Activated CD8-positive, alpha-beta memory T cell treated with anti-CD3 and anti-CD28 coated beads for 1 hour (primary cell): ENCODE measurements at regions not wholly inside any gene's neighbourhood (a gene's known extent, or its start where the extent isn't known, plus 50 kb on each side); places are given as distances from the start of the nearest gene placed in this dataset.

Source experiments
- DNase-seq, 2 donors: peaks; one replicate each; pipeline ENCODE4 v3.0.0-alpha.2; 2020; ENCODE audit warnings: low read depth in 1 of 2; ENCODE audit errors: extremely low read depth in 1 of 2

- DNase-seq: no peak
These were observed 161.6 kb downstream of the C5orf15 start for GRCh38 chr5:133806847-133807246.

DNA sequence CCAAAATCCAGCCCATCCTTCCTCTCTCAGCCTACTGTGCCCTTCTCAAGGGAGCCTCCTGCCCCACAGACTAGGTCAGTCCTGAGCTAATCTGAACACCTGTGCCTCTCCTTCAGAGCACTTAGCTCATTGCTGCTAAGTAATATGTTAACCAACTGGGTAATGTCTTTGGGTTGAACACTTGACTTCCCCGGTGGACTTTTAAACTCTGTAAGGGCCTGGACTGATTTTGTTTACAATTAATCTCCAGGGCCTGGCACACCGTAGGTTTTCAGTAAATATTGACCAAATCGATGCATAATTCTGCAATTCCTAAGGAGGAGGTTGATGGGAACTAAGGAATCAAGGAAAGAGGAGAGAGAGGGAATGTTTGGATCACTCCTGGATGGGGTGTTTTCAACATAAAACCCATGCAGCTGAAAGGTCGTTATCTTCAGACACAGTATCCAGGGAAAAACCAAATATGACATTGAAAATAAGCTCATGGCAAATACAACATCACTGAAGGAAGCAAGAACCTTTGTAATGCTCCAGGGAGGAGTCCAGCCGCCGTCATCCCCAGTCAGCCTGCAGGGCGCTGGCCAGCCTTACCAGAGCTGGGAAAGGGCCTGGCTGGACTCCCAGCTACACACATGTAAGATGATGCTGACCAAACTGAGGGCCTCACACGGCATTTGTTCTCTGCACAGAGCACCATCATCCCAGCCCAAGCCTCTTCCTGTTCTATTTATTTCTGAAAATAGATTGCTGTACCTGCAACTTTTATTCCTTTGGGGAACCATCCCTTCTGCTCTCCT lies 166.3 kb downstream of the C5orf15 start:
- no peak for DNase-seq

GRCh38 chr5:133801431-133801830 lies 167.0 kb downstream of the C5orf15 start:
- DNase-seq: no peak

- no peak for DNase-seq
These were observed 168.7 kb downstream of the C5orf15 start for GRCh38 chr5:133799571-133800237.

DNA sequence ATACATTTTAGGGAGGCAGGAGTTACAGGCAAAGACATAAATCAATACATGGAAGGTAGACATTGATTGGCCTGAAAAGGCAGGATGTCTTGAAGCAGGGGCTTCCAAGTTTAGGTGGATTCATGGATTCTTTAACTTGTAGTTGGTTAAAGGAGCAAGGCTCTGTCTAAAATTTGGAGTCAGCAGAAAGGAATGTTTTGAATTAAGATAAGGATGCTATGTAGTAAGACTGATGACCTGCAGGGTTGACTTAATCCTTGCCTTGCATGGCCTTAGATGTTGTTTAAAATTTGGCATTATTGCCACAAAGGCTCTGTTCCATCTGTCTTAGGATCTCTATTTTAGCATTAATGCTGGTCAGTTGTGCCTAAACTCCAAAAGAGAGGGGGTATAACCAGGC lies 171.3 kb downstream of the C5orf15 start:
- no peak for DNase-seq

DNA sequence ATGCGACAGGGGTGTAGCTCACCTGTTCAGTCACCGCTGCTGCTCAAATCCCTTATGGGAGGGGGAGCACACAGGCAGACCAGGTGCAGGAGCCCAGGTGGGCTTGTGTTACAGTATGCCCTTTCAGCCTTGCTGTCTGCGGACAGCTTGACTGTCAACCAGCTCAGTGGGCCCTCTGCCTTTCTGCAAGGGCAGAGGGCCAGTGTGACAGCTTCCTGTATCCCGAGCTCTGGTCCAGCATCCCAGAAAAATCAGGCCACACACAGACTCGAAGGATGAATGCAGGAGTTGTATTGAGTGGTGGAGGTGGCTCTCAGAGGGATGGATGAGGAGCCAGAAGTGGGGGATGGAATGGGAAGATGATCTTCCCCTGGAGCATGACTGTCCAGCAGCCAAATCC lies 172.2 kb downstream of the C5orf15 start:
- no peak for DNase-seq

DNA sequence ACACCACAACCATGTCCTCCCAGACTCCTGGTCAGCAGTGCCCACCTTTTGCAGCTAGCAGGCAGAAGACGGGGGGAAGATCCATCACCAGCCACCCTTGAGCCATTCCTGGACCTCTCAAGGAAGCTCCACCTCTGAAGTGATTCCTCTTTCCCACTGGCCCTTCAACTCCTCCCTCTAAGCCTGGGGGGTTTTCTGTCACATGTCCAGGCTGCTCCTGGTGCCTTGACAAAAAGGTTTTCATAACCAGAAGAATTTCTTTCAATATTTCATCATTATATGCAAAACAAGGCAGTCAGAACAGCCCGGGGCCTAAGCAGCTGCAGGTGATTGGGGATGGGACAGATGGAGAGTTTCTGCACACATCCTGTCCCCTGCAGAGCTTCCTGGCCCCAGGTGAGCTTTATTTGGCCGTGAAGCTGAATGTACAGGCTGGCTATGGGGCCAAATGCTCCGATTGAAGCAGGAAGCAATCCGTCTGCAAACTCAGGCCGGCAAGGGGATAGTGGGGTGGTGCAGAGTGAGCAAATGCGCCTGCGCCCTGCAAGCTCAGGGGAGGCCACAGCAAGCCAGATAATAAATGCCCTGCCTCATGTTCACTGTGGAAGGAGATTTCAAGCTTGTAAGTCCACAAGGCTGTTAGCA lies 173.5 kb downstream of the C5orf15 start:
- DNase-seq: no peak

DNA sequence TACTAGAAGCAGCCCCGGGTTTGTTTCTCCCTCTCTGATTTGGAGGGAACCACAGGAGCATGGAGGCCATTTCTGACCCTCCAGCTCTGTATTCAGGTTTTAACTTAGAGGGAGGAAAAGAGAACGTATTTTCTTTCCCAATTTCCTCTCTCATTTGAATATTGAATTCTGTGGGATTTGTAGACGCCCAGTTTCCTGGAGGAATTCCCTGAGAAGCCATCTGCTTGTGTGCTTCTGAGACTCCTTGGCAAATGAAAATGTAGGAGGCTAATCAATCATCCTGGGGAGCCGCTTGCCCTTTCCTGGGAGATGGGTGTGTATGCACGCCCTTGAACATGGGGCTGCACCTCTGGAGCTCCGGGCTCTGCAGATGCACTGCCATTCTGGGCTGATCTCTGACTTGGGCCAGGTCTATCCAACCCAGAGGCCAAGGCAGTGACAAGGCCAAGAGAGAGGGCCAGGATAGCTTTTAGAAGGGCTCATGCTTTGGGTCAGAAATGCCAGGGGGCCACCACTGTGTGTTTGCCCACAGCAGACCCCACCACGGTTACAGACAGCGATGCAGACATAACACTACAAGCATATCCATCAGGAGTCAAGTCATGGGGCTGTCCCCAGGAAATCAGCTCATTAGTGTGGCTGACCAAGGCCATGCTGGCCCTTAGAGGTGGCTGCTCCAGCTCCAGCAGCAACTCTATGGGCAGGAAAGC lies 174.5 kb downstream of the C5orf15 start:
- no peak for DNase-seq

DNA sequence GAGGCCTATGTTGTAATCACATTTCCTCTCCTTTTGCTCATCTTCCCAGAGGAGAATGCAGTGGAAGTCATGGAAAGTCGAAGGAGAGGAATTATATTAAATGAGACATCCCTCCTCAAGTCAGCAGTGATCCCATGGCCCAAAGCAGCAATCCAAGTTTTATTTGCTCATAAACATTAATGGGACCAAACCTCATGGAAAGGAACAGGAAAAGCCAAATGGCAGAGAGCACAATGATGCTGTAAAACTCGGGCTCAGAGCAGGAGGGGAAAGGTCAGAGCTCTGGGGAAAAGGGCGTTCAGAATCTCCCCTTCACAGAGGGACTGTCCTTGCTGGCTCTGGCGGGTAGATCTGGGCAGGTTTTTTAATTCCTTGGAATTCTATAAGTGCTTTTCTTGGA lies 175.8 kb downstream of the C5orf15 start:
- no peak for DNase-seq

DNA sequence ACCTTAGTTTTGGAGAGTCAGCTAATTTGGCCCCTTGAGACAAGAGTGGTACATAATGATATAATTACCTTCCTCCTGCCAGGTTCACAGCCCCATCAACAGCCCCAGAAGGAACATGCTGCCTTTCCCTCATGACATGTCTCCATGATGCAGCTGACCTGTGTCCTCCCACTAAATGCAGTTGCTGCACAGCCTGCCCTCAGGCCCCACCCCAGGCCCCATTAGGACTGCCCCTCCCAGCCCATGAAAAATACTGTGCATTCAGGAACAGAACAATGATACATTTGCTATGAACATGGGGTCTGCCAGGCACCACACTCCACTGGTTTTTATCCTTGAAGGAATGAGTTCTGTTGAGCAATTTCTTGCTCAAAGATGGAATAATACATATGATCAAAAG lies 176.4 kb downstream of the C5orf15 start:
- no peak for DNase-seq

DNA sequence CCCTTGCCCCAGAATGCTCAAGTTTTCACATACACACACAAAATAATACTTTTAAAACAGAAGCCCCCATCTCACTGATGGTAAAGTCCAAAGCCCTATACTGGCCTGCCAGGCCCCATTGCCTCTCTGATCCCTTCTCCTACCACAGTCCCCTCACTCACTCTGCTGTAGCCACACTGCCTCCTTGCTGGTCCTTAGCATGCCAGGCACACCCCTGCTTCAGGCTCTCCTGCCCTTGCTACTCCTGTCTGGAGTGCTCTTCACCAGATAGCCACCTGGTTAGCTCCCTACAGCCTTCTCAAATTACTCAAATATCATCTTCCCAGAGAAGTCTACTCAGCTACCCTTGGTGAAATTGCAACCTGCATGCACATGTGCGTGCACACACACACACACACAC lies 177.5 kb downstream of the C5orf15 start:
- DNase-seq: no peak

- DNase-seq: no peak
These were observed 177.1 kb upstream of the FSTL4 start for GRCh38 chr5:133789428-133789827.

GRCh38 chr5:133788121-133788520 lies 175.8 kb upstream of the FSTL4 start:
- DNase-seq: no peak

DNA sequence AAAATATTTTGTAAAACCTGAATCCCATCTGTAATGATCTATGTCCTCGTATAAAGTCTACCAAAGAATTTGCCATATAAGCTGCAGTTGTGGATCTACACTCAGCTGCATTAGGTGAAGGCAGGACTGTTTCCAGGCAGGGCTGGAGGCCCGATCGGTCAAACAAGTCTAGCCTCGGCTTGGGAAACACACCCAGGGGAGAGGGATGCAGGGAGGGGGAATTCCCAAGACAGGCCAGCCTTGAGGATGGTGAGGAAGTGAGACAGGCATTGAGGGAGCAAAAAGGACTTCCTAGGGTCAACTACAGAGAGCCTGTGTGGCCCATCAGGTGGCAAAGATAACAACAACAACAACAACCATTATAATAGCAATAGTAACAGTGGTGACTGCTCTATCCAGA lies 174.1 kb upstream of the FSTL4 start:
- DNase-seq: no peak

DNA sequence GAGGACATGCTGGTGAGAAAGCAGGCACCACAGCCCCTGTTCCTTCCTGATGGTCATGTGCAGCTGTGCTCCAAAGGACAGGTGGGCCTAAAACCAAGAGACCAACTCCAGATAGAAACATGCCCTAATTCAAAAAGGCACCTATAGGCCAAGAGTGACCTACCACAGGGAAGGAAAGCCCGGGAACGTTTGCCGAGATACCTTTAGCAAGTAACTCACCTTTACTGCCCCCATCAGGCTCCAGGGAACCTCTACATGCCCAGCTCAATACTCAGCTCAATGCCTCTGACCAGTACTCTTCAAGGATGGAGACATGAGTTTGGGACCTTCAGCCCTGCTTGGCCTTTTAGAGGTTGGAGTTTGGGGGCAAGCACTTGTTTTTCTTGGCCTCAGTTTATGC lies 172.8 kb upstream of the FSTL4 start:
- no peak for DNase-seq

- DNase-seq: no peak
These were observed 171.1 kb upstream of the FSTL4 start for GRCh38 chr5:133783481-133783880.

- DNase-seq: no peak
These were observed 170.4 kb upstream of the FSTL4 start for GRCh38 chr5:133782736-133783135.

- DNase-seq: no peak
These were observed 169.3 kb upstream of the FSTL4 start for GRCh38 chr5:133781436-133782225.

- no peak for DNase-seq
These were observed 168.4 kb upstream of the FSTL4 start for GRCh38 chr5:133780619-133781280.

DNA sequence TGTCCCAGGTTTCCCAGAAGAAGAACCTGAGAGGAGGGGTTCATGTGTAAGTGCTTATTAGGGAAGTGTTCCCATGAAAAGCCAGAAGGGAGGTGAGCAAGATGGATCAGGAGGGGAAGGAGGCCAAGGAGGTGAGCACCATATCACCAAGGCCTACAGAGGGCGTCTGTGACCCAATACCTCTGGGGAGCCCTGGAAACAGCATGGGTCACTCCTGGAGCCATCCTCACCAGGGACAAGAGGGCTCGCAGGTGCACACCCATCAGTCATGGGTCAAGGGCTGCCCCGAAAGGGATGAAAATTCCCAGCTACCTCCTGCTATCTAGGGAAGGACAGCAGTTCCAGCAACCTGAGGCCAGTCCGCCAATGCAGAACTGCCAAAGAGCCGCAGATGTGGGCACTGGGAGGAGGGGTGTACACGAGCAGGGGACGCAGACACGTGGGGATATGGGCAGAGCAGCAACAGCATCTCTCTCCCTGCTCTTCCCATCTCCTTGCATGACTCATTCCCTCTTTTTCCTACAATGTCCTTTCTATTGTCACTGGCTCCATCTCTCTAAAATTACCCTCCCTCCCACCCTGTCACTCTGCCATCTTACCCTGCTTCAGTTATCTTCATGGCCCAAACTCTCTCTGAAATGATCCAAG lies 167.6 kb upstream of the FSTL4 start:
- no peak for DNase-seq
